ENCODE measurements at regions not wholly inside any gene's neighbourhood (a gene's known extent, or its start where the extent isn't known, plus 50 kb on each side); places are given as distances from the start of the nearest gene placed in this dataset.

- FAIRE-seq, result no peak
- H3K9ac ChIP-seq (replicated peaks; ENCODE audit: extremely low read depth, insufficient read depth, low read length), result no peak overlapping the region
- POLR2A ChIA-PET, result no interaction called here
- H3K4me1 ChIP-seq (ENCODE audit: control insufficient read depth, extremely low read depth, insufficient read depth, low read length), result no peaks in the 10 kb centered on the region
- TF ChIP-seq EZH2 (IDR thresholded peaks at IDR 0.05; ENCODE audit: borderline replicate concordance, low read depth, low read length, severe bottlenecking) (no peak), JUN (IDR thresholded peaks at IDR 0.05; ENCODE audit: borderline replicate concordance, insufficient read depth, insufficient read length, low read depth) (no peak), MYC (IDR thresholded peaks at IDR 0.05; ENCODE audit: low read depth, low read length) (no peak), POLR2A (IDR thresholded peaks at IDR 0.05; ENCODE audit: low read depth, low read length) (no peak), FOS (IDR thresholded peaks at IDR 0.05; ENCODE audit: borderline replicate concordance, insufficient read depth, low read length) (no peak), MAX (IDR thresholded peaks at IDR 0.05; ENCODE audit: insufficient read depth, insufficient read length) (no peak), CTCF (IDR thresholded peaks at IDR 0.05; ENCODE audit: extremely low read depth in 1 of 2, insufficient read depth in 1 of 2, low read depth in 1 of 2, low read length in 2 of 2) (no peak), POLR2AphosphoS5 (IDR thresholded peaks at IDR 0.05; ENCODE audit: insufficient read depth, low read depth, low read length) (no peak), GATA2 (IDR thresholded peaks at IDR 0.05; ENCODE audit: insufficient read depth, insufficient read length, low read depth, low read length) (no peak)
- dilution Hi-C loops (cut with MboI; ENCODE audit: extremely low pct_ligation_motif_present, low sequenced_read_pairs) (no loop called here), intact Hi-C loops (cut with micrococcal nuclease) (no loop called here)
- BruUV-seq (replicated peaks), result no TSS peak
- CTCF ChIA-PET, result interaction anchor here (1.1 kb wide), 1 partner anchor 70 kb away, joined by 3 read pairs; no protein-coding TSS in a partner anchor
- H3K9me3 ChIP-seq (replicated peaks; ENCODE audit: control insufficient read depth, insufficient read depth, low read length), result no peaks in the 10 kb centered on the region
- no peak for DNase-seq (ENCODE audit: low read depth, low spot score)
- H3K36me3 ChIP-seq (ENCODE audit: control insufficient read depth in 2 of 2, extremely low read depth in 1 of 2, insufficient read depth in 2 of 2, low read length in 2 of 2), result no peaks in the 10 kb centered on the region
- no peaks in the 10 kb centered on the region for H3K9me1 ChIP-seq (replicated peaks; ENCODE audit: control insufficient read depth, extremely low read depth, insufficient read depth, low read length)
- no peak overlapping the region for H3K27ac ChIP-seq (ENCODE audit: insufficient read depth, low read depth, low read length)
- no peaks in the 10 kb centered on the region for H3K79me2 ChIP-seq (ENCODE audit: control insufficient read depth, insufficient read depth, low read length)
- H4K20me1 ChIP-seq (replicated peaks; ENCODE audit: control insufficient read depth, extremely low read depth, insufficient read depth, low read length), result no peaks in the 10 kb centered on the region
- H2AFZ ChIP-seq (ENCODE audit: low read depth, low read length), result no peak overlapping the region
- H3K4me3 ChIP-seq (replicated peaks in 1 of 3; ENCODE audit: insufficient read depth in 1 of 3, low read depth in 1 of 3, low read length in 3 of 3), result no peak overlapping the region
- no peak overlapping the region for H3K4me2 ChIP-seq (ENCODE audit: insufficient read depth, low read length)
- peaks cover 0 to 5% of the 10 kb centered on the region in 2 experiments for H3K27me3 ChIP-seq (ENCODE audit: control insufficient read depth in 2 of 2, insufficient read depth in 2 of 2, low read length in 2 of 2)
These were observed 215.0 kb upstream of the POU3F1 start for GRCh38 chr1:38261574-38261973.
